ENCODE measurements at regions not wholly inside any gene's neighbourhood (a gene's known extent, or its start where the extent isn't known, plus 50 kb on each side); places are given as distances from the start of the nearest gene placed in this dataset.

- DNase-seq (ENCODE audit: low read depth) = no peak
These were observed 345.5 kb downstream of the BCAT1 start for GRCh38 chr12:24603371-24603770.

DNA sequence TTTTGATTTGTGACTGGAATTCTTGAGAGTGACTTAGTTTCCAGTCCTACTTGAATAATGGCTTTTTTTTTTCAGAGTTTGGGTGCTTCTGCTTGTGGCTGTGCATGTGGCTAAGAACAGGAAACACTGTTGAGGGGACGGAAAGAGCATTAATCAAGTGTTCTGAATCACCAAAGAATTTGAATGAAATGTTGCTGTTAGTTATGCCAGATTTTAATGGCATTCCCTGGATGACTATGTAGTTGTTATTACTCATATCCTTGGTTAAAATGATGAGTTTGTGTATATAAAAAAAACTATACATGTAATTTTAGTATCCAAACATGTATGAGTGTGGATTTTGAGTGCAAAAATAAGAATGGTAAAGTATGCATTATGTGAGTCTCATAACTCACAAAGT is 347.9 kb downstream of the BCAT1 start:
- no peak for DNase-seq (ENCODE audit: low read depth)

DNA sequence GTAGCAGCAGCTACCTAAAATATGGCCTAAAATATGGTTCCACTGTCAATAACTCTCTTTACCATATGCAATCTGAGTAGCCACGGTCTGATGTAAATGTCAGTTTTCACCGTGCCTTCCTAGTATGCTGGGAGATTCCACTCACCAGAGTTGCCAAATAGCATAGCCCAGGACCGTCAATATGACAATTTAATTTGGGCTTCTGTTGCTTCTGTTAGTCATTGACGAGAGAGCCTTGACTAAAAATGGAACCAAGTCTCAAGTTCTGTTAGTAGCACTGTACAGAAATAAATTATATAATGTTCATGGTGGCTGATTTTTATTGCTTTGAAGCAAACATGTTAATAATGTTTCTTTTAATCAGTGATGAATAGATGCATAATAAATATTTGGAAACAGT is 348.4 kb downstream of the BCAT1 start:
- no peak for DNase-seq (ENCODE audit: low read depth)

- DNase-seq (ENCODE audit: low read depth) = no peak
These were observed 349.2 kb downstream of the BCAT1 start for GRCh38 chr12:24599736-24600135.

GRCh38 chr12:24597580-24597979 is 351.3 kb downstream of the BCAT1 start:
- no peak for DNase-seq (ENCODE audit: low read depth)

DNA sequence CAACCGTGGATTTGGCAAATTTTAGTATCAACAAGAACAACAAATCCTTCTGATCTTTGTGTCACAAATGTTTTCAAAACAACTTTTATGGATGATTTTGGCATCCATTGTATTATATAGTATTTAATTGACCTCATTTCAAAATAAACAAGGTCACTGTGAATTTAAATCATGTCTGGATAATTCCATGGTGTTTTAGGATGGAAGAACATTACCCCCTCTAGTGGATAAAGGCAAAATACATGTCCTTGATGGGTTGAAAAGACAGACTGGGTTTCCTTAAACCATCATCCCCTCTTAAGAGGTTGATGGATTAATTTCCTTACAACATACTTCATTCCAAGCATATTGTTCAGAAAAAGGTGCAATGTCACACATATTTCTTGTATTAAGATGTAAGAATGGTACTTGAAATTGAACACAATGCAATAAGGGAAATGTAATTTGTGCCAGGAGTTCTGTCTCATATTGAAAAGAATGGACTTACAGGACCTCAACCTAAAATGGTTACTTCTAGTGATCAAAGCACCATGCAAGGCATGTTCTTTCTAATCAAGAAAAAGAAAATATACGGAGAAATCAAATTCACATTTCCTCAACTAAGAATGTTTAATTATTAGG is 352.0 kb downstream of the BCAT1 start:
- no peak for DNase-seq (ENCODE audit: low read depth)

DNA sequence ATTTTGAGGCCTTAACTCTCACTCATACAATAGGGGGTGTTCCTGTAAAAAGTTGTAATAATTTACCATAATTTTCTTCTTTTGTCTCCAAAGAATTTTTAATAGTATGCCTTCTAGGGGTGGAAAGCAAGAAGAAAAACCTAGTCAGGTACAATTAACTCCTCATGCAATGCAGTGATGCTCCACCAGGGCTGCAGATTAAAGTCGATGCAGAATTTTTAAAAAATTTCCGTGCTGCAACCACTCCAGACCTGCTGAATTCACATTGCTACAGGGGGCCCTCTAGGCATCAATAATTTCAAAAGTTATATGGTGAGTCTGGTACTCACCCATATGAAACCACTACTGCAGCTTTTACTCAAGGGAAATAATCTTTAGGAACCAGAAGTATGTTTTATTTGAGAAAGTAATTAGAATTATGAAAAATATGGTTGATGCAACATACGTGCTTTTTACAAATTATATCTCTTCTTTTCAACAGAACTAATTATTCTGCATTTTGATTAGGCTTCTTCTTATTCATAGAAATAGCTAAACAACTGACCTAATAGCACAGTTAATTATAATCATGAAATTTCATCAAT is 353.2 kb downstream of the BCAT1 start:
- no peak for DNase-seq (ENCODE audit: low read depth)

DNA sequence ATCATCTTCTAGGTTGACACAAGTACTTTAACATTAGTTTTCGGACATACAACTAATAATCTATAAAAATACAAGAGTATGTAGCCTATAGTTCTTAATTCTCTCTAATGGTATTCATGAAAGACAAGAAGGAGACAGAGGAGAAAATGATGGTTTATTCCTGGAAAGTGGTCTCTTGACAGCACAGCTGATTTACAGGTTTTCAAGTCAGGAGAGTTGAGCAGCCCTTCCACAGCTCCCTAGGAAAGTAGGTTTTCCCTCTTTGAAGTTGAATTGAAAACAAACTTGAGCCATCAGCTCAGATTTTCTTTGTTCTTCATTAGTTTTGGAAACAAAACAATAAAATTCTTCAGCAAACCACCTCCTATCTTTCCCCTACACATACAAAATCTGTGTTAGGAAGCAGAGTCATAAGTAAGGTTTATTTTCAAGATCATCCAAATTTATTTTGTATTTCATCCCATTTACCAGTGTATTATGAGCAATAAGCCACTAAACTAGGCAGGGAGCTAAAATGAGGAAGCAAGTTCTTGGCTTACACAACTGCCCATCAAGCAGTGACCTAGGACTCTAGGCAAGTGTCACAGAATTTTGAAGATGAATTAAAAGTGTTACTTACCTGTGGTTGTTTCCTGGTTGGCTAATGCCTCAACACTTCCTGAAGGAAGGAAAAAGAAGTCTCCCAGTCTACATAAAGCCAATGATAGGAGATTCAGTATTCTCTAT is 357.0 kb downstream of the BCAT1 start:
- no peak for DNase-seq (ENCODE audit: low read depth)

- no peak for DNase-seq (ENCODE audit: low read depth)
These were observed 357.7 kb downstream of the BCAT1 start for GRCh38 chr12:24591079-24591626.

DNA sequence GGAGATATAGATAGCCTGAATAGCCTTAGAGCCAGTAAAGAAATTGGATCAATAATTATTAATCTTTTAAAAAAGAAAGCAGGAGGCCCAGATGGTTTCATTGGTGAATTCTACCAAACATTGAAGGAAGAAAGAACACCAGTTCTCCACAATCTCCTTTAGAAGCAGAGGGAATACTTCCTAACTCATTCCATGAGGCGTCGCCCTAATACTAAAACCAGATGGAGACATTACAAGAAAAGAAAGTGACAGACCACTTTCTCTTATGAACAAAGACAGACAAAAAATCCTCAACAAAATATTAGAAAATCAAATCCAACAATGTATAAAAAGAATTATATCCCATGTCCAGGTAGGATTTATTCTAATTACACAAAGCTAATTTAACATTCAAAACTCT is 362.6 kb downstream of the BCAT1 start:
- DNase-seq (ENCODE audit: low read depth) = no peak

DNA sequence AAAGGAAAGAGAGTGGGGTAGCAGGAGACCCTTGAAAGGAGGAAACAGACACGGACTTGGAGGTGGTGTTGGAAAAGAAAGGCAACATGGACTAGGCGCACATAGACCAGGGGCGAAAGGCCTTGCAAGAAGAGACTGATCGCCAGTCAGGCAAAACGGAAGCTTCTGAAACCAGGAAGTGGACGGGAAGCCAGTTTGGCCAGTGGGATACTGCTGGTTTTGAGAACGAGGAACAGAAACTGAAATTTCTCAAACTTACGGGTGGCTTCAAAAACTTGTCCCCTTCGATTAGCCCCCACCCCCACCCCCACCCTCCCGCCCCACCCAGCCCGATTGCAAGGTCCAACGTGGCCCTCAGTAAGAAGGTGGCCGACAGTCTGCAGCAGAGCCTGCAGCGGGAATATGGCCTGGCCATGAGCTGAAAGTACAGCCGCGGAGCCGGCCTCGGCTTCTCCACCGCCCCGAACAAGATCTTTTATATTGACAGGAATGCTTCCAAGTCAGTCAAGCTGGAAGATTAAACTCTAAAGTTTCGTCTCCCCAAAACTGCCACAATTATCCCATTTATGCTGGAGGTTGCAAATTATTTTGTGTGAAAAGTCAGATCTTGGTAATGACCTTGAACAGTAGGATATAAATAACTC is 364.7 kb downstream of the BCAT1 start:
- no peak for DNase-seq (ENCODE audit: low read depth)

- no peak for DNase-seq (ENCODE audit: low read depth)
These were observed 365.8 kb downstream of the BCAT1 start for GRCh38 chr12:24582954-24583601.

- no peak for DNase-seq (ENCODE audit: low read depth)
These were observed 374.4 kb downstream of the BCAT1 start for GRCh38 chr12:24574538-24574937.

GRCh38 chr12:24573621-24574020 is 375.3 kb downstream of the BCAT1 start:
- no peak for DNase-seq (ENCODE audit: low read depth)

DNA sequence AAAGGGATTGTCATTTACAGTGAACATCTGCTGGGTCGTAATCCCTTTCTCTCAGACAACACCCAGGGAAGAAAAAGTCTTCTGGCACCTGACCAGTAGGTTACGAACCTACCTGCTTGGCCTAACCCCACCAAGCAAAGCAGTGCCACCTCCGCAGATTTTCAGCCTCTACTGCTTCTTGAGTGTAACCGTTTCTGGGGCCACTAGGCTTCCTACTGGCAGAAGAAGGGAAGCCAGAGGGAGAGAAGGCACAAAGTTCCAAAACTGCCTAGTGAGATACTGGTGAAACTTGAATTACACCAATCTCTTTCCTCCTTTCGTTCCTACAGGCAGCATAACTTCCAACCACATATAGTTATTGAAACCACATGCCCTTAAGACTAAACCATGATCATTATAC is 383.6 kb downstream of the BCAT1 start:
- DNase-seq (ENCODE audit: low read depth) = no peak

- DNase-seq (ENCODE audit: low read depth) = no peak
These were observed 386.0 kb downstream of the BCAT1 start for GRCh38 chr12:24562771-24563431.

DNA sequence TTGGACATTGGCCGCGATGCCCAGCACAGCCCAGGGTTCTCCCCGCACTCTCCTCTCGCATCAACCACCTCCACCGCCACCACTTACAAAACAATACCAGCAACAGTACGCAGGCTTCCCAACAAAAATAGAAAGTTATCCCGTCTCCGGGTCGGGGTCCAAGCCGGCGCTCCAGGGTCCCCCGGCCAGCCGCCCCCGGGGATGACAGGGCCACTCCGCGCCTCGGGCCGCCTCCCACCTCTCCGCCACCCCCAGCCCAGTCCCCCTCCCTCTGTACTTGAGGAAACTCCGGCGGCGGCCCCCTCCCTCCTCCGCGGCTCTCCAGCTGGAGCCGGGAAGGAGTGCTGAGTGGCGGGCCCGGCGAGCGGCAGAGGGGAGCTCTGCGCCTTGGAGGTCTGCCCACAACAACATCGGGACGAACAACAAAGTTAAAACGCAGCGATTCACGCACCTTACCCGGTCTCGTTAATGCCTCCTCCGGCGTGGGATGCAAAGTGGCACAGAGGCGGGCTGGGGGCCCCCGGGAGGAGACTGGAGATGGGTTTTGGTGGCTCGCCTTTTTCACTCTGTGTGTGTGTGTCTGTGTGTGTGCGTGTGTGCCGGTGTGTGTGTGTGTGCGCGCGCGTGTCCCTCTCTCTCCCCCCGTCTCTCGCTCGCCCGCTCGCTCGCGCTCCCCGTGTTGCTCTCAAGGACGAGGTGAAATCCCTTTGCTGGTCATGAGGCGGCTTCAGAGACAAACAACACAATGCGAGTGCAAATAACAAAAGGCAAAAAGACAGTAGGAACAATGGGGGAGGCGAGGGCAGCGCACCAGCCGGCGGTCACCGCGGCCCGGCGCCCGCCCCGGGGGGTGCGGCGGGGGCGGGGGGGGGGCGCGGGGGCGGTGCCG is 386.8 kb downstream of the BCAT1 start:
- DNase-seq (ENCODE audit: low read depth) = no peak

DNA sequence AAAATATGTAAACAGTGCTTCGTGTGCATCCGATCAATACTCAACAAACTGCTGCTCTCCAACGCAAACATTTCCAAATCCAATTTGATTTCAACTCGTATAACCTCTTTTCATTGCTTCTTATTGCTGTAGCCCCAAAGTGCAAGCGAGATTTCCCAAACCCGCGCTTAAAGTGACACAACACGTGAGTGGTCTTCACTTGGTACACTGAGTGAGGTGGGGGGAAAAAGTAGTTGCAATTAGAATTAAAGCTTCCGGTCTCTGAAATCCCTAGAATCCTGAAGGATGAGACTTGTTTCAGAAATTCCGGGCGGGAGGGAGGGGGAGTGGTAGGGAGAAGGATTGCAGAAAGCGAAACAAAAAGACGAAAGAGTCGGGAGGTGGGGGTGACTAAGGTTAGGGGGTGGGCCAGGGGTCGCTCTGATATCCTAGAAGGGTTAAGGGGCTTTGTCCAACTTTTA is 387.5 kb downstream of the BCAT1 start:
- no peak for DNase-seq (ENCODE audit: low read depth)

DNA sequence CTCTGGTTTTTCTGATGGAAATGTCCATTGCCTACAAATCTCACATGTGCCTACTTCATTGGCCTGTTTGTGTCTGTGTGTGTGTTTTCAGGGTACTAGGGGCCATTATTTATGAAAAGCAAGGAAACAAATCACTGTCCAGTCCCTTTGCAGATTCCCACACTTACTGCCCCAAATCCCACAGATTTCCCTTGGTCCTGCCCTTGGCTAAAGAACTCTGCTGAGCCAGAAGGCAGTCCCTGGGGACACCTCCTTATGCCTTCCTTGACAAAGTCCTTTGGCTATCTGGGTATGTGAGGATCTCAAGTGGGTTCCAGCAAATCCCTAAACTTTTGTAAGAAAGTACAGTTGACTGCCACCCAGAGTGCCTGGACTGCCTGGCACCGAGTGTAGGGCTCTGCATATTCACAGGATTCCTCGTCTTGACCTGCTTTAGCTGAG is 388.1 kb downstream of the BCAT1 start:
- no peak for DNase-seq (ENCODE audit: low read depth)

GRCh38 chr12:24560192-24560775 is 388.6 kb downstream of the BCAT1 start:
- no peak for DNase-seq (ENCODE audit: low read depth)
